ENCODE measurements at regions not wholly inside any gene's neighbourhood (a gene's known extent, or its start where the extent isn't known, plus 50 kb on each side); places are given as distances from the start of the nearest gene placed in this dataset.

- no peak for DNase-seq (ENCODE audit: low spot score)
Measured at GRCh38 chr11:45473341-45473895, 187.3 kb upstream of the SYT13 start.

DNA sequence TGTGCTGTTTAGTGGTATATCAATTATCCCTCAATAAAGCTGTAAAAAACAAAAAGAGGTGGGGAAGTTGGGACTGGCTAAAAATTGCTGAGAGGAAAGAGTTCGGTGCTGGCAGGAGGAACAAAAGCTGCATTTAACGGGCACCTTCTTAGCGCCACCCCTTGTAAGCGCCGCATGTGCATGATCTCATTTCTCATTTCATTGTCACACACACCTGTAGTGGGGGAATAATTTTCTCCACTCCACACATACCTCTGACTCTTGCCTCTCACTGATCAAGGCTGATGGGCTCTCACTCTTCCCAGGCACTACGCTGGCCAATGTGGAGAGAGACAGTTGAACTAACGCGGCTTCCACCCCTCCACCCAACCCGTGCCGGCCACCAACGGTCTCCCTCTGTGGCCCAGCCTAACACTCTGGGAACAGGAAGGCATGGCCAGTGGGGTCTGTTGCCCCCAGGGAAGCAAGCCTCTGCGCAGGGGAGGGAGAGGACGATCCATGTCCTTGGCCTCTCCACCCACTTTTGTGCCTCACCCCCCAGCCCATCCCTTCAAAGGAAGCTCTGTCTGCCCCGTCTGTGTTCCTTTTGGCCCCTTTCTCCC, 186.7 kb upstream of the SYT13 start:
- no peak for DNase-seq (ENCODE audit: low spot score)

GRCh38 chr11:45471266-45471665, 185.1 kb upstream of the SYT13 start:
- no peak for DNase-seq (ENCODE audit: low spot score)

DNA sequence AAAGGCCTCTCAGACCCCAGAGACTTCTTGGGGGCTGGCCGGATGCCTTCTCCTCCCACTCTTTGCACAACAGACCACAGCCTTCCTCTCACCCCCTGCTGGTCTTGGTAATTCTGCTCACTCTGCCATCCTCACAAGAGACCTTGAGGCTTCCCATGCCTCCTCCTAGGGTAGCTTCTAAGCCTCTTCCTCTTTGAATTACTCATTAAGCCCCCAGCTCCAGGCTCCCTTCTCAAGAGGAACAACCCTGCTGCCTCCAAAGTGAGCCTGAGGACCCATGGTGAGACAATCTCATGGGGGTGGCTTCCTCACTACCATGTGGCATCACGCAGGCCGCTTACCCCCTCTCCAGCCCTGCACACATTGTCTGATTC, 184.6 kb upstream of the SYT13 start:
- DNase-seq (ENCODE audit: low spot score) = no peak

DNA sequence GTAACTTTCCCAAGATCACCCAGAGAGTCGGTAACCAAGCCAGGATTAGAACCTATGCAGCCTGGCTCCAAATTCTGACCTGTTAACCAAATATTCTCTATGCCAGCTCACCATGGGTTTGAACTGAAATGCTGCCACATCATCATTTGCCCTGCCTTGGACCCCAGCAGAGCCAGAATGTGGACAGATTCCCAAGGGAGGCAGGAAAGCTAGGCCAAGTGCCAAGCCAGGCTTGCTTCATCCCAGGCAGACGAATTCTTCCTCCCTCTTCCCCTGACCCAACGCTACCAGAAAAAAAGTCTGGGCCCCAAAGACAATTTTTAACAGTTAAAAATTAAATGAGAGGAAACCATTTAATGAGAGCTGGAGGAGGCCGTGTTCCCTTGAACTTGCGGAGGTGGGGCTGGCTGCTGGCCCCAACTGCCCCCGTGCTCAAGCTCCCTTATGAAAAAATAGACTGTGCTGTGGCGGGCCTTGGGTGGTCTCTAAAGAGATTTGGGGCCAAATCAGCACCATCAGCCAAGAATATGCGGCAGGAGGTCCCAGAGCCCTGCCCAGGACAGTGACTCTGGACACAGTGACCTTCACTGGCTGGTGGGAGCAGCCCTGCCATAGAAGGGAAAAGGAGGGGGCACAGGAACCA, 184.1 kb upstream of the SYT13 start:
- DNase-seq (ENCODE audit: low spot score) = no peak

DNA sequence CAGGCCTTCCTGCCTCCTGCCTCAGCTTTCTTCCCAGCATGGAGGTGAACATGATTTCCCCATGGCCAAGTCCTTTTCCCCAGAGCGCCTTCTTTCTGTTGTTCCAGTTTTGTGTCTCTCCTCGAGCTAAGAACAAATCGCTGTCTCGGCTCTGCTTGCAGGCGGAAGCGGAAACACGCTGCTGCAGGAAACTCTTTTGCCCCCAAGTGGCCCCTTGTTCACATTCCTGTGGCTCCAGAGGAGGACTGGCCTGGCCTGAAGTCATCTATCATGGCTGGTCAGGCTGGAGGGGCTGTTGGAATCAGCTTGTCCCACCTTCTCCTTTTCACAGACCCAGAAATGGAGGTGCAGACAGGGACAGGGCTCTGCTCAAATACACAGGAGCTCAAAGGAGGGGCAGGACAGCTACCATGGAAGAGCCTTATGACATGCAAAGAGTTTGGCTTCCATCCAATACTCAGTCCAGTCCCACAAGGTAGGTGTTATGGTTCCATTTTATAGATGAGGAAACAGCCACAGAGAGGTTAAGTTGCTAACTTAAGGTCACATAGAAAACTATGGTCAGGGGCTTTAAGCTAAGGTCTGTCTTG, 182.2 kb upstream of the SYT13 start:
- no peak for DNase-seq (ENCODE audit: low spot score)

DNA sequence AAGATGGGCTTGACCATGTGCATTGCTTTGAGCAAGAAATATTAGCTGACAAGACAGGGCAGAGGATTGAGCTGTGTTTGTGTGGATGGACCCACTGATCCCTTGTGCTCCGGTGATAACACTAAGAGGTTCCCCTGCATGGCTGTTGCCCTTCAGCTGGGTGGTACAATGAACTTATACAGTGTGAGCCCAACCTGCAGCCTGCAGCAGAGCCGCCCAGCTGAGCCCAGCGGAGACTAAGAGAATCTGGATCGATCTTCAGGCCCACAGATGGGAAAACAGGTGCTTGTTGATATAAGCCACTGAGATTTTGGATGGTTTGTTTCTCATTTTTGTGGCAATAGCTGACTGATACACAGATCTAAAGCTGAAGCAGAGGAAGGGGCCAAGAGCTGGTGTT, 177.4 kb upstream of the SYT13 start:
- no peak for DNase-seq (ENCODE audit: low spot score)

GRCh38 chr11:45461514-45461913, 175.4 kb upstream of the SYT13 start:
- DNase-seq (ENCODE audit: low spot score) = no peak

DNA sequence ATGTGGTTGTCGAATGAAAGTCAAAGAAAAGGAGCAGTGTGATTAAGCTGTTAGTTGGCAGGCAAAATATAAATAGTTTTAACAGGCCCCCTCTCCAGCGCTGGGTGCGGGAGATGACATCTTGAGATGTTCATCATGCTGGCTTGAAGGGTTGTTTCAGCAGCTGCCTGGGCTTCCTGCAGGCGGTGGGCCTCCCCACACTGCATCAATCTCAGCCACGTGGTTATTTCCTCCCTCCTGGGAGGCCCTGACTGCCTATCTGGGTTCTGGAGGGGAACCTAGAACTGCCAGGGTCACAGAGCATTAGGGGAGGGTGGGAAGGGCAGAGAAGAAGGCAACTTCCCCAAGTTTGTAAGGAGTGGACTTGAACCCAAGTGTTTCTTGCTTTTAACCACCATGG, 173.3 kb upstream of the SYT13 start:
- no peak for DNase-seq (ENCODE audit: low spot score)

DNA sequence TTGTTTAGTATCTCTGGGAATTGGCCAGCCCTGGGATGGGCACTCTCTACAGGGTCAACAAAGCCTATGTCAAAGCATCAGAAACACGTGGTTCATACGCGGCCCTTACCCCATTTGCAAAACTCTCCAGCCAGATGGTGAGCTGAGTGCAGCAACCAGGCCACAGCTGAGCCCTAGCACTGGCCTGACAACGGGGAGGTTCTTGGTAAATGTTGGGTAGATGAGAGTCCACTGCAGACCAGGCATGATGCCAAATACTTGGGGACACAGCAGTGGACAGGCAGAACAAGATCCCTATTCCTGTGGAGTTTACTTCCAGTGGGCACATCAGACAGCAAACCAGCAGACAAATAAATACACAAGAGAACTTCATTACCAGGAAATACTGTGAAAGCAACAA, 172.1 kb upstream of the SYT13 start:
- DNase-seq (ENCODE audit: low spot score) = no peak

DNA sequence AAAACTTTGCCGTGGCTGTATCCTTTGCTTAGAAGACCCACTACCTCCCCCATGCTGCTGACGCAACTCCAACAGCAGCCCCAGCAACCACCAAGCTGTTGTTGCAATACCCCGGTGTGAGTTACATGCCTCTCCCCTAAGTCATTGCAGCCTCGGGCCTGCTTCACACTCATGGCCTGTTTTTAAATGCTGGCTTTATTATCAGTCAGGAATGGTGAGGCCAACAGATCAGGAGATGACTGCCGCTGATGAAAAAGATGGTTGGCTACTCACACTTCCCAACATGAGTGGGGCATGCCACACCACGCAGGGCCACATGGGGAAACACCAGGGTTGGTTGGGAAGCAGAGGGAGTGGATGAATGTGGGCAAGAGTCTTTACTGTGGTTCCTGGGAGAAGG, 171.5 kb upstream of the SYT13 start:
- no peak for DNase-seq (ENCODE audit: low spot score)

- DNase-seq (ENCODE audit: low spot score) = no peak
Measured at GRCh38 chr11:45456686-45457085, 170.5 kb upstream of the SYT13 start.

DNA sequence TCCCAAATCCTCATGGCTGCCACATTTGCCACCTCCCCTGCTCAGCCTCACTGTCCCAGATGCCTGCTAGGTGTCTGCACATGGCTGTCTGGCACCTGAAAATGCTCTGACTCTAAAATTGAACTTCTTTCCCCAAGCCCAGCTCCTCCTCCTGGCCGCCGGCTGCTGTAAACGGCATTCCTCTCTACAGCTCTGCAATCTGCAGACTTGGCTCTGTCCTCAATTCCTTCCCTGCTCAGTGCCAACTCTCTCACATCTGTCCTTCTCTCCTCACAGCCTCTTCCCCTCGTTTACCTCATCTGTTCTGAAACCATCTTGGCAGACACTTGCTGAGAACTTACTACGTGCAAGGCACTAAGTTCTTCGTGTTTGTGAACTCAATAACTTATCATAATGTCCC, 169.4 kb upstream of the SYT13 start:
- DNase-seq (ENCODE audit: low spot score) = no peak

GRCh38 chr11:45454917-45455401, 168.8 kb upstream of the SYT13 start:
- DNase-seq (ENCODE audit: low spot score) = no peak

DNA sequence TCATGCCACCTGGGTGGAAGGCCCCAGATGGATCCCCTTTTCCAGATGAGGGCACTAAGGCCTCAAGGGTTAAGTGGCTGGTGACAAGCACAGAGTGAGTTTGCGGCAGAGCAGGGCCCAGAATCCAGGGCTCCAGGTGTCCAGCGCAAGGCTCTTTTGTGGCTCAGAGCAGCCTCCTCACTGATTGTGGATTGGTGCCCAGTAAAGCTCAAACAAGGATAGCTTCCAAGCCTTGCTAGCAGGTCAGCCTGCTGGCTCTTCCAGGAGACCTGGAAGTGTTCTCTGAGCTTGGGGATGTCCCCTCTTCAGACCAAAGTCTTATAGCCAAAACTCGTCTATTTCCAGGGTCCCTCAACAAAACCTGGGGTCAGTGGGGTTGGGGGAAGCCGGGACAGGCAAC, 167.6 kb upstream of the SYT13 start:
- DNase-seq (ENCODE audit: low spot score) = no peak

- DNase-seq (ENCODE audit: low spot score) = no peak
Measured at GRCh38 chr11:45451766-45452440, 165.8 kb upstream of the SYT13 start.

- no peak for DNase-seq (ENCODE audit: low spot score)
Measured at GRCh38 chr11:45450189-45450588, 164.0 kb upstream of the SYT13 start.

DNA sequence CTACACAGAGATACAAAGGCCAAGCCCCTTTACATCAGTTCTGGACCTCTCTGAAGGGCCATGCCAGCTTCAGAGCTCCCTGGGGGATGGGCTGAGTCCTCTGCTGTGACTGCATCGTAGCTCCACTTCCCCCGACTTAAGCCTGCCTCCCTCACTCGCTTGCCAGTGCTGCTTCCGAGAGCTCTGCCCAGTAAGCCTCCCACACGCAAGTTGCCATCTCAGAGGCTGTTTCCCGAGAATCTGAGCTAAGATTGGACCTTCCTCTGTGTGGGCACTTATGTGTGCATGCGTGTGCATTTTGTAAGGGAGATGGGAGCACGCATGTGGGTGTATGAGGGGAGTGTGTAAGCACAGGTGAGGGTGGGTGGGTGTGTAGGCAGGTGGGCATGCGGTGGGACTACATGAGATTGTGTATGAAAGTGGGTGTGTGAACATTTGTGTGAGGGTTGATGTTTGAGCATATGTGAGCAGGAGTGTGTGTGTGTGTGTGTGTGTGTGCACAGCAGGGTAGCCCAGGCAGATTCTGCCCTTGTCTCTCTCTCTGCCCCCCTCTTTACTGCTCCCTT, 163.0 kb upstream of the SYT13 start:
- no peak for DNase-seq (ENCODE audit: low spot score)

DNA sequence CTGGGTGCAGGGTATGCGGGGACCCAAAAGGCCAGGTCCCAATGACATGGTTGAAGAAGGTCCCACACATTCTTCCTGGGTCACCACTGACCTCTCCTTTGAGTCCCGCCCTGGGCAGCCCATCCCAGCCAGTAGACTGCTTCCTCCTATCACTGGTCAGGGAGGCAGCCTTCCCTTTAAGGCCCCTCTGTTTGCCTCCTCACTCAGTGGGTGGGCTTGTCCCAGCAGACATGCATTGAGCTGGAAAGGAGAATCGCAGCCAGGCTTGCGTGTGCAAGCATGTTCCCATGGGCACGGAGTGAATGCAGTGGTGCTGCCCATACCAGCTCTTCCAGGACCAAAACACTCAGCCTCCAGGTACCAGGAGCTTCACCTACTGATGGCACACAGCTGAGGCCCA, 162.4 kb upstream of the SYT13 start:
- DNase-seq (ENCODE audit: low spot score) = no peak

GRCh38 chr11:45446998-45447397, 160.9 kb upstream of the SYT13 start:
- no peak for DNase-seq (ENCODE audit: low spot score)

GRCh38 chr11:45446434-45446833, 160.3 kb upstream of the SYT13 start:
- no peak for DNase-seq (ENCODE audit: low spot score)

DNA sequence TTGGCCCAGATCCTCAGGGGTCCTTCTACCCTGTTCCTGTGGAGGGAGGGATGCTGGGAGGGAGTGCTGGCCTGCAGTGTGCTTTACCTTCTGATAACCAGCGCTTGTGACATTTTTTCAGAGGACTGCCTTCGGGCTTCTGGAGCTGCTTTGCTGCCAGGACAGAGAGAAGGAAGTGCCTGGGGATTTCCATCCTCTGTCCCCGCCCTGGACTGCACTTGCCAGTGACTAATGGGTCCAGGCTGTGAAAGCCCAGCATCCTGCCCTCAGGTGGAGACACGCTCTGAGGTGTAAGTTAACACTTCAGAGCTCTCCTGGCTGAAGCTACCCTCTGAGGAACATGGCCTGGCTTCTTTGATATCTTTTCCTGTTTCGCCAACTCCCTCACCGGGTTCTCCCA, 158.7 kb upstream of the SYT13 start:
- DNase-seq (ENCODE audit: low spot score) = peak; percentile 69

GRCh38 chr11:45440111-45440510, 154.0 kb upstream of the SYT13 start:
- DNase-seq (ENCODE audit: low spot score) = no peak
